BLaER1 treated with 17β-estradiol and CSF1 and Interleukin-3, amounts not matched to agents 10 nM and 100 nM (cell line): ENCODE measurements at regions not wholly inside any gene's neighbourhood (a gene's known extent, or its start where the extent isn't known, plus 50 kb on each side); places are given as distances from the start of the nearest gene placed in this dataset.

Experiments used
- H3K27ac ChIP-seq, 11 experiments: shearing (Covaris generic); formaldehyde crosslinking; 2 replicates each; pipeline ENCODE4 v1.8.1; 2022
- H3K27me3 ChIP-seq, 11 experiments: shearing (Covaris generic); formaldehyde crosslinking; 2 replicates each; pipeline ENCODE4 v1.8.1; 2022
- H3K36me3 ChIP-seq, 11 experiments: shearing (Covaris generic); formaldehyde crosslinking; 2 replicates each; pipeline ENCODE4 v1.8.1; 2022
- H3K4me1 ChIP-seq, 10 experiments: shearing (Covaris generic); formaldehyde crosslinking; 2 replicates each; pipeline ENCODE4 v1.8.1; 2022
- H3K4me2 ChIP-seq, 11 experiments: shearing (Covaris generic); formaldehyde crosslinking; 2 replicates each; pipeline ENCODE4 v1.8.1; 2022
- H3K4me3 ChIP-seq, 10 experiments: shearing (Covaris generic); formaldehyde crosslinking; 2 replicates each; pipeline ENCODE4 v1.8.1; 2022
- H3K9ac ChIP-seq, 11 experiments: shearing (Covaris generic); formaldehyde crosslinking; 2 replicates each; pipeline ENCODE4 v1.8.1; 2022
- H3K9me3 ChIP-seq, 11 experiments: shearing (Covaris generic); formaldehyde crosslinking; replicated peaks in 1 of 11; 2 replicates each; pipeline ENCODE4 v1.8.1; 2022
- H4K20me1 ChIP-seq, 11 experiments: shearing (Covaris generic); formaldehyde crosslinking; 2 replicates each; pipeline ENCODE4 v1.8.1; 2022
- Cebpa-rat ChIP-seq, 11 experiments: shearing (Covaris generic); IDR thresholded peaks; 2 replicates each; pipeline ENCODE4 v1.8.1; 2022

- H3K4me1 ChIP-seq = no peaks in the 10 kb centered on the region
- TF ChIP-seq Cebpa-rat (IDR thresholded peaks at IDR 0.05) = no peak
- no peak overlapping the region for H3K4me3 ChIP-seq
- H3K36me3 ChIP-seq = no peaks in the 10 kb centered on the region
- H3K9me3 ChIP-seq = no peaks in the 10 kb centered on the region; a peak in 2 of 22 replicates
- H3K9ac ChIP-seq = no peak overlapping the region
- H3K4me2 ChIP-seq = no peak overlapping the region
- no peaks in the 10 kb centered on the region for H4K20me1 ChIP-seq
- no peak overlapping the region for H3K27ac ChIP-seq
- no peaks in the 10 kb centered on the region for H3K27me3 ChIP-seq
These were observed 218.7 kb upstream of the CHRNA7 start for GRCh38 chr15:31811641-31812040.

- Histone ChIP-seq H3K9me3 (no peaks in the 10 kb centered on the region; a peak in 2 of 22 replicates), H3K27me3 (no peaks in the 10 kb centered on the region), H3K4me3 (no peak overlapping the region), H3K36me3 (no peaks in the 10 kb centered on the region), H3K27ac (no peak overlapping the region), H3K4me1 (0 out of 20 replicates have a peak, but pooled peaks cover 0 to 5% (median 0%) of the 10 kb centered on the region in 10 experiments), H3K4me2 (no peak overlapping the region), H3K9ac (no peak overlapping the region), H4K20me1 (no peaks in the 10 kb centered on the region)
- no peak for TF ChIP-seq Cebpa-rat (IDR thresholded peaks at IDR 0.05)
These were observed 216.2 kb upstream of the CHRNA7 start for GRCh38 chr15:31814082-31814481.

- Histone ChIP-seq H3K4me3 (no peak overlapping the region), H3K4me2 (no peak overlapping the region), H4K20me1 (no peaks in the 10 kb centered on the region), H3K9ac (no peak overlapping the region), H3K36me3 (no peaks in the 10 kb centered on the region), H3K4me1 (0 out of 20 replicates have a peak, but pooled peaks cover 0 to 5% (median 0%) of the 10 kb centered on the region in 10 experiments), H3K27me3 (no peaks in the 10 kb centered on the region), H3K9me3 (no peaks in the 10 kb centered on the region), H3K27ac (no peak overlapping the region)
- no peak for TF ChIP-seq Cebpa-rat (IDR thresholded peaks at IDR 0.05)
These were observed 214.7 kb upstream of the CHRNA7 start for GRCh38 chr15:31815411-31816155.

- no peaks in the 10 kb centered on the region for H4K20me1 ChIP-seq
- H3K4me3 ChIP-seq = no peak overlapping the region
- H3K36me3 ChIP-seq = no peaks in the 10 kb centered on the region
- H3K4me1 ChIP-seq = no peaks in the 10 kb centered on the region
- H3K9ac ChIP-seq = no peak overlapping the region
- TF ChIP-seq Cebpa-rat (IDR thresholded peaks at IDR 0.05) = no peak
- no peak overlapping the region for H3K27ac ChIP-seq
- peaks cover 0 to 6% (median 0%) of the 10 kb centered on the region in 11 experiments; a peak in 5 of 22 replicates for H3K9me3 ChIP-seq
- H3K4me2 ChIP-seq = no peak overlapping the region
- no peaks in the 10 kb centered on the region for H3K27me3 ChIP-seq
These were observed 207.9 kb upstream of the CHRNA7 start for GRCh38 chr15:31822463-31822862.

GRCh38 chr15:31824024-31824423, 206.3 kb upstream of the CHRNA7 start:
- peaks cover 0 to 4% (median 0%) of the 10 kb centered on the region in 10 experiments; a peak in 2 of 20 replicates for H3K4me1 ChIP-seq
- no peak overlapping the region for H3K27ac ChIP-seq
- H3K27me3 ChIP-seq = no peaks in the 10 kb centered on the region
- H3K4me3 ChIP-seq = no peak overlapping the region
- H3K4me2 ChIP-seq = no peak overlapping the region
- no peak overlapping the region for H3K9ac ChIP-seq
- peaks cover 0 to 6% (median 0%) of the 10 kb centered on the region in 11 experiments; a peak in 5 of 22 replicates for H3K9me3 ChIP-seq
- TF ChIP-seq Cebpa-rat (IDR thresholded peaks at IDR 0.05) = no peak
- H4K20me1 ChIP-seq = no peaks in the 10 kb centered on the region
- no peaks in the 10 kb centered on the region for H3K36me3 ChIP-seq

GRCh38 chr15:31828594-31828993, 201.7 kb upstream of the CHRNA7 start:
- no peaks in the 10 kb centered on the region for H3K27me3 ChIP-seq
- no peak overlapping the region for H3K9ac ChIP-seq
- no peaks in the 10 kb centered on the region for H3K36me3 ChIP-seq
- H3K4me3 ChIP-seq = no peak overlapping the region
- peaks cover 0 to 15% (median 4%) of the 10 kb centered on the region in 11 experiments; a peak in 6 of 22 replicates for H3K9me3 ChIP-seq
- no peaks in the 10 kb centered on the region for H4K20me1 ChIP-seq
- peaks cover 0 to 4% (median 0%) of the 10 kb centered on the region in 10 experiments; a peak in 2 of 20 replicates for H3K4me1 ChIP-seq
- H3K27ac ChIP-seq = no peak overlapping the region
- H3K4me2 ChIP-seq = no peak overlapping the region
- TF ChIP-seq Cebpa-rat (IDR thresholded peaks at IDR 0.05) = no peak

- Histone ChIP-seq H3K9me3 (peaks cover 0 to 15% (median 4%) of the 10 kb centered on the region in 11 experiments; a peak in 6 of 22 replicates), H3K4me3 (no peak overlapping the region), H3K9ac (no peak overlapping the region), H3K27ac (no peak overlapping the region), H3K36me3 (no peaks in the 10 kb centered on the region), H3K4me2 (no peak overlapping the region), H4K20me1 (no peaks in the 10 kb centered on the region), H3K4me1 (peaks cover 0 to 4% (median 0%) of the 10 kb centered on the region in 10 experiments; a peak in 2 of 20 replicates), H3K27me3 (no peaks in the 10 kb centered on the region)
- TF ChIP-seq Cebpa-rat (IDR thresholded peaks at IDR 0.05) = no peak
These were observed 199.7 kb upstream of the CHRNA7 start for GRCh38 chr15:31830591-31830990.

GRCh38 chr15:31831596-31831995, 198.7 kb upstream of the CHRNA7 start:
- peaks cover 0 to 4% (median 0%) of the 10 kb centered on the region in 10 experiments; a peak in 2 of 20 replicates for H3K4me1 ChIP-seq
- H3K27ac ChIP-seq = no peak overlapping the region
- peaks cover 0 to 11% (median 4%) of the 10 kb centered on the region in 11 experiments; a peak in 3 of 22 replicates for H3K9me3 ChIP-seq
- H3K9ac ChIP-seq = no peak overlapping the region
- H3K36me3 ChIP-seq = no peaks in the 10 kb centered on the region
- H3K4me3 ChIP-seq = no peak overlapping the region
- no peaks in the 10 kb centered on the region for H4K20me1 ChIP-seq
- H3K27me3 ChIP-seq = no peaks in the 10 kb centered on the region
- no peak overlapping the region for H3K4me2 ChIP-seq
- no peak for TF ChIP-seq Cebpa-rat (IDR thresholded peaks at IDR 0.05)

GRCh38 chr15:31834654-31835053, 195.7 kb upstream of the CHRNA7 start:
- Histone ChIP-seq H3K27ac (no peak overlapping the region), H3K9ac (no peak overlapping the region), H4K20me1 (no peaks in the 10 kb centered on the region), H3K4me3 (no peak overlapping the region), H3K4me2 (no peak overlapping the region), H3K4me1 (no peaks in the 10 kb centered on the region), H3K9me3 (peaks cover 0 to 11% (median 0%) of the 10 kb centered on the region in 11 experiments; a peak in 1 of 22 replicates), H3K27me3 (no peaks in the 10 kb centered on the region), H3K36me3 (no peaks in the 10 kb centered on the region)
- no peak for TF ChIP-seq Cebpa-rat (IDR thresholded peaks at IDR 0.05)

- Histone ChIP-seq H3K4me1 (no peaks in the 10 kb centered on the region), H3K4me3 (no peak overlapping the region), H3K9me3 (no peaks in the 10 kb centered on the region), H3K36me3 (no peaks in the 10 kb centered on the region), H3K4me2 (no peak overlapping the region), H3K27me3 (no peaks in the 10 kb centered on the region), H3K27ac (no peak overlapping the region), H3K9ac (no peak overlapping the region), H4K20me1 (no peaks in the 10 kb centered on the region)
- no peak for TF ChIP-seq Cebpa-rat (IDR thresholded peaks at IDR 0.05)
These were observed 190.9 kb upstream of the CHRNA7 start for GRCh38 chr15:31839388-31839787.
